Lung (tissue), 11 donors: ENCODE measurements at regions not wholly inside any gene's neighbourhood (a gene's known extent, or its start where the extent isn't known, plus 50 kb on each side); places are given as distances from the start of the nearest gene placed in this dataset.

ENCODE experiments used
- ATAC-seq: fragments of 200-7000 bp; cut with Tn5 transposase; one replicate; pipeline ENCODE4 v1.9.1; 2020; ENCODE audit warnings: moderate number of reproducible peaks; ENCODE audit not compliant: insufficient read depth, low FRiP score
- DNase-seq, 3 donors: peaks; one replicate each; pipeline ENCODE4 v3.0.0-alpha.2; 2013 to 2017
- H3K27ac ChIP-seq, 2 donors: one replicate each; pipeline ENCODE4 v1.5.1; 2013; ENCODE audit warnings: mild to moderate bottlenecking in 2 of 2, moderate library complexity in 2 of 2, control low read depth in 1 of 2, inconsistent platforms in 1 of 2, low read depth in 1 of 2, low read length in 1 of 2
- H3K27me3 ChIP-seq, 3 donors: one replicate each; pipeline ENCODE4 v1.5.1; 2013; ENCODE audit warnings: low read length in 2 of 3; ENCODE audit not compliant: control insufficient read depth in 3 of 3, insufficient read depth in 3 of 3
- H3K36me3 ChIP-seq, 4 donors: one replicate each; pipeline ENCODE4 v1.5.1; 2013; ENCODE audit warnings: low read length in 4 of 4, mild to moderate bottlenecking in 1 of 4, moderate library complexity in 1 of 4; ENCODE audit not compliant: control insufficient read depth in 4 of 4, insufficient read depth in 4 of 4
- H3K4me1 ChIP-seq, 5 donors: one replicate each; pipeline ENCODE4 v1.5.1; 2013; ENCODE audit warnings: low read length in 5 of 5, mild to moderate bottlenecking in 2 of 5, moderate library complexity in 1 of 5; ENCODE audit not compliant: control insufficient read depth in 5 of 5, insufficient read depth in 5 of 5
- H3K4me3 ChIP-seq: one replicate; pipeline ENCODE4 v1.5.1; 2013; ENCODE audit warnings: mild to moderate bottlenecking, control low read depth, moderate library complexity
- H3K9ac ChIP-seq, 2 donors: one replicate each; pipeline ENCODE4 v1.5.1; 2013; ENCODE audit warnings: low read length in 2 of 2, control low read depth in 1 of 2; ENCODE audit not compliant: insufficient read depth in 1 of 2
- H3K9me3 ChIP-seq, 4 donors: one replicate each; pipeline ENCODE4 v1.5.1; 2013; ENCODE audit warnings: low read length in 3 of 4, mild to moderate bottlenecking in 1 of 4, moderate library complexity in 1 of 4; ENCODE audit not compliant: control insufficient read depth in 4 of 4, insufficient read depth in 3 of 4
- CTCF ChIP-seq: IDR thresholded peaks from 2 replicates; pipeline ENCODE4 v1.5.1; 2012; ENCODE audit warnings: mild to moderate bottlenecking; ENCODE audit errors: control extremely low read depth, extremely low read depth
- WGBS, 2 donors: extraction: QIAGEN DNeasy Blood & Tissue Kit; methylation state at CpG; one replicate each; pipeline ENCODE4 v1.1.7; 2013; 5-methylcytosine and 5-hydroxymethylcytosine counted together
- donor health status: control.
- donor health status: control.
- donor health status: Bipolar disorder and iron deficiency.
- donor health status: healthy.
- donor health status: DM: yes; HTN: yes; CAD: no.

DNA sequence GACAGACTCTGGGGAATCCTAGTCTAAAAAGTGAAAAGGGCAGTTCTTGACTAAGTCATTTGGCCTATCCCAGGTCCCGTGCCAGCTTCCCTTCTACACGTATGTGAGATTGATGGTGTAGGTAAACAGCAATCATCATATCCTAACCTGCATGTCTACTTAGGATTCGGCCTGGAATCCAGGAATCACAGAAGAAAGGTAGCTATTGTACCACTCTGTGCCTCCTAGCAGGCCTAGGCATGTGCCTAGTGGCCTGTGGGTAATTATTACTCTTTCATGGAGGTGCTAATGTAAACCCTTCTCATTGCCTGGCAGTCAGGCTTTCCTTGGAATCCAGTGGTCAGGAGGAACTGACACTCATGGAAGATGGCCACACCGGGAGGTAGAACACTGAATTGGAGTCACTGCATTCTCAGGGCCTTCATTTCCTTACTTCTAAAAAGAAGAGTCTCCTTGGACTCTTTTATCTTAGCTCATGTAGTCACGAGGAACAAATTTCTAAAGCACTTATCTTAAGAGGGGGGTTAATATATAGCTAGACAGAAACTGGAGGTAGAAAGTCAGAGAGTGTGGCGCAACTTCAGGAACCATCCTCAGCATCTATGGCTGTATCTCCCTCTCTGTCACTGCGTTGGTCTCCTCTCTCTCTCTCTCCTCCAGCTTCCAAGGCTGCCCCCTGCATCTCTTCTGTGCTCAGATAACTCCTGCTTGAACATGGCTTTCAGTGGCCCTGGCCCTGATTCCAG, 122.5 kb downstream of the C1GALT1 start:
- Histone ChIP-seq H3K27me3 (no peaks in the 10 kb centered on the region), H3K36me3 (no peaks in the 10 kb centered on the region), H3K9me3 (peaks cover 0 to 2% (median 0%) of the 10 kb centered on the region in 4 donors), H3K4me3 (no peak overlapping the region), H3K9ac (no peak overlapping the region), H3K27ac (no peak overlapping the region), H3K4me1 (no peaks in the 10 kb centered on the region)
- WGBS, 2 donors, result 81 to 93% methylated on average over 7 of the region's 7 CpGs
- DNase-seq (peak in 1 of 3 donors; percentile 19), ATAC-seq (no peak)
- no peak for TF ChIP-seq CTCF

GRCh38 chr7:7306231-7306630, 123.9 kb downstream of the C1GALT1 start:
- no peak overlapping the region for H3K27ac ChIP-seq
- ATAC-seq, result no peak

More at GRCh38 chr7:7306231-7306630, 123.9 kb downstream of the C1GALT1 start:
- DNase-seq, result no peak
- TF ChIP-seq CTCF, result no peak
- no peak overlapping the region for H3K9ac ChIP-seq
- no peaks in the 10 kb centered on the region for H3K36me3 ChIP-seq
- H3K27me3 ChIP-seq, result no peaks in the 10 kb centered on the region
- no peaks in the 10 kb centered on the region for H3K4me1 ChIP-seq
- H3K9me3 ChIP-seq, result peaks cover 0 to 2% (median 0%) of the 10 kb centered on the region in 4 donors
- H3K4me3 ChIP-seq, result no peak overlapping the region
